Loucy (cell line): ENCODE measurements at regions not wholly inside any gene's neighbourhood (a gene's known extent, or its start where the extent isn't known, plus 50 kb on each side); places are given as distances from the start of the nearest gene placed in this dataset.

Experiments used
- CTCF ChIP-seq: fragments of 200-600 bp; sonication (generic); conservative IDR thresholded peaks from 2 replicates; pipeline ENCODE4 v1.5.1; 2014; ENCODE audit warnings: mild to moderate bottlenecking, antibody characterized with exemption, low read length
- EZH2phosphoT487 ChIP-seq: fragments of 200-600 bp; IDR thresholded peaks from 2 replicates; pipeline ENCODE4 v1.6.1; 2018; ENCODE audit warnings: antibody characterized with exemption, mild to moderate bottlenecking, moderate library complexity, borderline replicate concordance

GRCh38 chr1:60956520-60956919 lies 125.8 kb upstream of the NFIA start:
- TF ChIP-seq EZH2phosphoT487 (no peak), CTCF (no peak)
